Thymus (tissue), 11 donors: ENCODE measurements at regions not wholly inside any gene's neighbourhood (a gene's known extent, or its start where the extent isn't known, plus 50 kb on each side); places are given as distances from the start of the nearest gene placed in this dataset.

Source experiments
- DNase-seq, 9 donors: peaks; one replicate each; pipeline ENCODE4 v3.0.0-alpha.2; 2013; ENCODE audit warnings: low spot score in 9 of 9, low read depth in 6 of 9, missing footprints in 1 of 9
- H3K27ac ChIP-seq, 2 donors: one replicate each; pipeline ENCODE4 v1.5.1; 2013; ENCODE audit warnings: control low read depth in 1 of 2, low read depth in 1 of 2, low read length in 1 of 2, mild to moderate bottlenecking in 1 of 2, moderate library complexity in 1 of 2
- H3K27me3 ChIP-seq, 2 donors: one replicate each; pipeline ENCODE4 v1.5.1; 2013; ENCODE audit warnings: low read length in 1 of 2; ENCODE audit not compliant: control insufficient read depth in 2 of 2, insufficient read depth in 1 of 2
- H3K36me3 ChIP-seq, 2 donors: one replicate each; pipeline ENCODE4 v1.5.1; 2013; ENCODE audit warnings: low read length in 1 of 2, mild to moderate bottlenecking in 1 of 2, moderate library complexity in 1 of 2; ENCODE audit not compliant: control insufficient read depth in 2 of 2, insufficient read depth in 2 of 2
- H3K4me1 ChIP-seq, 2 donors: one replicate each; pipeline ENCODE4 v1.5.1; 2013; ENCODE audit warnings: low read length in 2 of 2; ENCODE audit not compliant: control insufficient read depth in 2 of 2, insufficient read depth in 2 of 2
- H3K4me3 ChIP-seq, 2 donors: one replicate each; pipeline ENCODE4 v1.5.1; 2013; ENCODE audit warnings: low read length in 2 of 2, control low read depth in 1 of 2, mild to moderate bottlenecking in 1 of 2
- H3K9me3 ChIP-seq, 2 donors: one replicate each; pipeline ENCODE4 v1.5.1; 2013; ENCODE audit warnings: low read length in 1 of 2, mild to moderate bottlenecking in 1 of 2; ENCODE audit not compliant: control insufficient read depth in 2 of 2, insufficient read depth in 1 of 2
- WGBS: extraction: QIAGEN DNeasy Blood & Tissue Kit; methylation state at CpG from one replicate; pipeline ENCODE4 v1.1.7; 2013; 5-methylcytosine and 5-hydroxymethylcytosine counted together
- donor health status: healthy.

DNA sequence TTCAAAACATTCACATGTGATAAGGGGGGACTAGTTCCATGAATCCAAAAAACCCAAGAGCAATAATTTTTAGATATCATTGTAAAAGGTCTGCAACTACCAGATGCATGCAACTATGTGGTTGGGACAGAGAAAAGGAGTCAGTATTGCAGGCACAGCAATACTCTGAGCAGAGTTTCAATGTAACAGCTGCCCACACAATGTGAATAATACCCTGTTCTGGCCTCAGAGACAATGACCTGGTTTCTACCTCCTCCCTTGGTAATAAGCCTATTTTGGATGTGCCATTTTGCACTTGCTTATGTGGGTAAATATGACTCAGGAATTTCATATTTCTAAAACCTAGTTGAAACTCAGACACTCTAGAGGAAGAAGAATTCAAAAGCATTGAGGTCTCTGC, 194.8 kb upstream of the RASGEF1B start:
- H3K4me3 ChIP-seq, result no peak overlapping the region
- H3K27me3 ChIP-seq, result no peaks in the 10 kb centered on the region
- H3K36me3 ChIP-seq, result no peaks in the 10 kb centered on the region
- no peaks in the 10 kb centered on the region for H3K9me3 ChIP-seq
- DNase-seq, result no peak
- no peaks in the 10 kb centered on the region for H3K4me1 ChIP-seq
- H3K27ac ChIP-seq, result no peak overlapping the region

DNA sequence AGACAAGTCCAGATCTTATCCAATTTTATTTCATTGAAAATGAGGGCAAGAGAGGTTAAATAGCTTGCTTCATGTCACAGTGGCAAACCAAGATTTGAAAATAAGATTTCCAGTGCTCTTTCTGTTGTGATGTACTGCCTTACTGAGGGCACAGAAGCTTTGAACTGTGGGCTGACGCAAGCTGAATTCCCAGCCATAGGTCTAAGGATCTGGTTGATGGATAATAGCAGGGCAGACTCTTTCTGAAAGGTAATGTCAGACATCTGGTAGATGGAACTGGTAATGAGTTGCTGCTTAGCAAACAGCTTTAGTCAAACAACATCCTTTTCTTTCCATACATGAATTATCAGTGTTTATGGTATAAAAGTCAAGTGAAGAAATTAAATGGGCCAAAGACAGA, 193.9 kb upstream of the RASGEF1B start:
- H3K36me3 ChIP-seq, result no peaks in the 10 kb centered on the region
- no peak overlapping the region for H3K4me3 ChIP-seq
- H3K27me3 ChIP-seq, result no peaks in the 10 kb centered on the region
- no peaks in the 10 kb centered on the region for H3K9me3 ChIP-seq
- 97% methylated on average over 1 of the region's 1 CpG for WGBS
- H3K27ac ChIP-seq, result no peak overlapping the region
- no peak for DNase-seq
- H3K4me1 ChIP-seq, result no peaks in the 10 kb centered on the region

DNA sequence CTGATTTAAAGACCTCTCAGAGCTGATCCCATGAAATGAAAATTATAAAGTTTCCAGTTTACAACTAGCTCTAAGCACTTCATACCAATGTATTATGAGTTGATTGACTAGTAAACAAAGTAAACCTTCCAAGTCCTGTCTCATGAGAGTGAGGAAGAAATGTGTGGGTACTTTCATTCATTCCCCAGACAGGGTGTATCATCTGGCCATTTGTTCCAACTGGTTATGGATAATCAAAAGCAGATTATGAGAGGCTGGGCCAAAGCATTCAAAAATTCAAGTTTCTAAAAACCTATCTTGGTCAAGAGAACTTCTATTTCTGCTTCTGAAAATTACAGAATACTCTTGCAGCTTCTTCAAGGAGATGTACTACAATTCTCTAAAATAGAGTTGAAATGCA, 193.3 kb upstream of the RASGEF1B start:
- no peaks in the 10 kb centered on the region for H3K4me1 ChIP-seq
- no peak overlapping the region for H3K27ac ChIP-seq
- no peak overlapping the region for H3K4me3 ChIP-seq
- no peaks in the 10 kb centered on the region for H3K36me3 ChIP-seq
- DNase-seq, result no peak
- H3K9me3 ChIP-seq, result no peaks in the 10 kb centered on the region
- no peaks in the 10 kb centered on the region for H3K27me3 ChIP-seq

DNA sequence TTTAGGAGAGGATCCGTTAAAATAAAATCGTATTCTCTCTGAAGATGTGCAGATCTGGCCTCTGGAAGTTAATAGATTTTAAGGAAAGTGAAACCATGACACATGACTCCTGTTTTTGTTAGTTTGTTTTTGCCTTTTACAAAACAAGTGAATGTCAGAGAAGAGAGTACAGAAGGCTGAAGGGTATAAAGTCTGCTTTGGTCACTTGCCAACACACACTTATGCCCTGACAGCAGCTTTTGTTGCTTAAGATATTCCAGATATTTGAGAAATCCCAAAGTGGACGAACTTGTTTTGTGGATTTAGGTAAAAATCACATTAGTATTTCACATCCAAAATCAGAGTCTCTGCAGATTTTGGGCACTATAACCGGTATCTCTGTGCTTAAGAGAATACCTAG, 192.4 kb upstream of the RASGEF1B start:
- Histone ChIP-seq H3K36me3 (no peaks in the 10 kb centered on the region), H3K27me3 (no peaks in the 10 kb centered on the region), H3K4me1 (no peaks in the 10 kb centered on the region), H3K27ac (no peak overlapping the region), H3K4me3 (no peak overlapping the region), H3K9me3 (no peaks in the 10 kb centered on the region)
- 91% methylated on average over 4 of the region's 4 CpGs for WGBS
- DNase-seq, result no peak

DNA sequence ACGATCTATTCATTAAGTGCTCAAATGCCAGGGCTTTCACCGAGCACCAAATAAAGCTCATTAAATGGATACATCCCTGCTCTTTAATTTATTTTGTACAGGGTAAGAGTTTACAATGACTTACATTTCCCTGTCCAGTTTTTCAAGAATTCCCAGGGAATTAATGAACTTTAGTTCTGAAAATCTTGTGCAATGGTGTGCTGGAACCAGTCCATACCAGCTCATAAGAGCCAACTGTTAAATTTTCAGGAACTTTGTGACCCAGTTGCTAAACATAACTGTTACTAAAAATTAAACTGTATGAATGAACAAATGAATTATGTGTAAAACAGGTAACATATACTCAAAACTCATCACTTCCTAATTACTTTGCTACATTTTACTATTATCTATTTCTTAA, 191.7 kb upstream of the RASGEF1B start:
- DNase-seq, result no peak
- H3K4me1 ChIP-seq, result no peaks in the 10 kb centered on the region
- no peaks in the 10 kb centered on the region for H3K27me3 ChIP-seq
- H3K9me3 ChIP-seq, result no peaks in the 10 kb centered on the region
- H3K36me3 ChIP-seq, result no peaks in the 10 kb centered on the region
- H3K27ac ChIP-seq, result no peak overlapping the region
- WGBS, result 91% methylated on average over 2 of the region's 2 CpGs
- no peak overlapping the region for H3K4me3 ChIP-seq

DNA sequence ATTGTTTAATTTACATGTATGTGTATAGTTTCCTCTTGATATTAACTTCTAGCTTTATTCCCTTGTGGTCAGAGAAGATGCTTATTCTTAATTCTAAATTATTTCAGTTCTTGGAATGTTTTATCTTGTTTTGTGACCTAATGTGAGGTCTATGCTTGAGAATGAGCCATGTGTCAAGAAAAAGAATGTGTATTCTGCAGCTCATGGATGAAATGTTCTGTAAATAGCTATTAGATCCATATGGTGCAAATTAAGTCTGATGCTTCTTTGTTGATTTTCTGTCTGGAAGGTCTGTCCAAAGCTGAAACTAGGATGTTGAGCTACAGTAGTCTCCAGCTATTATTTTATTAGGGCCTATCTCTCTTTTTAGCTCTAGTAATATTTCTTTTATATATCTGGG, 187.3 kb upstream of the RASGEF1B start:
- no peaks in the 10 kb centered on the region for H3K36me3 ChIP-seq
- no peak overlapping the region for H3K27ac ChIP-seq
- H3K9me3 ChIP-seq, result no peaks in the 10 kb centered on the region
- no peak overlapping the region for H3K4me3 ChIP-seq
- no peaks in the 10 kb centered on the region for H3K27me3 ChIP-seq
- H3K4me1 ChIP-seq, result no peaks in the 10 kb centered on the region
- DNase-seq, result no peak

DNA sequence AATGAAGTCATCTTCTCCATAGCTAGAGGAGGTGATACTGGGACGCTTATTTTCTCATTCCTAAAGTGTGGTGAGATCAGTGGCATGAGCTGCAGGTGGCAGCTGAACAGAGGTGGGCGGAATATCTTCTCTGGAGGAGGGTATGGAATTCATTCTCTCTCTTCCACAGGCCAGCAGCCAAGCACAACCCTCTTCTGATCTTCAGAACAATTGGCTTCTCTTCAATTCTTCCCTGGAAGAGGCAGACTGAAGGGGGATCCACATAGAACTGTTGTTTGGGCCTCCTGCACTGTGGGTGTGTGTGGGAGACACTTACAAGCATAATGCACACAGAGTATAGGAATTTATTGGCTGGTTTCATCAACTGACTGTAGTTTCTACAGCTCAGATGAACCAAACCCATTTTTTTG, 180.4 kb upstream of the RASGEF1B start:
- Histone ChIP-seq H3K4me1 (peaks cover 16 to 40% of the 10 kb centered on the region in 2 donors), H3K4me3 (no peak overlapping the region), H3K27ac (peak overlapping the region in 1 of 2 donors; percentile 7), H3K36me3 (no peaks in the 10 kb centered on the region), H3K9me3 (no peaks in the 10 kb centered on the region), H3K27me3 (no peaks in the 10 kb centered on the region)
- 86% methylated on average over 2 of the region's 2 CpGs for whole genome bisulfite sequencing
- DNase-seq, result no peak

DNA sequence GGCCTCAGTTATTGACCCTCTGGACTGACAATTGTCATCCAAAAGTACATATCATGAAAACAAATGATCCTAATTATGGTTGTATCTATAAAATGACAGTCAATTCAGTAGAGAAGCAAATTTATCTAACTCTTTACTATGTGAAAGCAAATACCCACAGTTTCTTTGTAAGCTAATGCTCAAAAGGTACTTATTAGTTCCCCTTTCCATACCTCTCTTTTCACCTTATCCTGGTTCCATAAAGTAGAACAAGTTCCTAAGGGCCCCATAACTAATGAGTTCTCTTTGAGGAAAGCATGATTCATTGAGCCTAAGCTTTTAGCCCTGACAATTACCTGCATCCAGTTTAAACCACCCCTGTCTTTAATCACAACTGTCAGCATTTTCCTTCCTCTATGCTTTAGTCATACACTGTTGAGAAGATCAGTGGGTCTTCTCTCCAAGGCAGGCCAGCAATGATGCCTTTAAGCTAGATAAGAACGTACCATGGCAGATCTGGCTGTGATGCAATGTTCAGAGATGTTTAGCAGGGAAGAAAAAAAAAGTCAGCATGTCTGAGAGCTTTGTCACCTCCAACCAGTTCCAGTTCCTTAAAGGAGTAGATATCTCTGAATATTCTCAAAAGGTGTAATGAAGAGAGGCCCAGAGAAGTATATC, 179.7 kb upstream of the RASGEF1B start:
- DNase-seq, result peak in 1 of 9 donors; percentile 51
- Histone ChIP-seq H3K9me3 (no peaks in the 10 kb centered on the region), H3K27ac (peak overlapping the region; percentile 37 to 77), H3K36me3 (no peaks in the 10 kb centered on the region), H3K27me3 (no peaks in the 10 kb centered on the region), H3K4me3 (no peak overlapping the region), H3K4me1 (peaks cover 16 to 41% of the 10 kb centered on the region in 2 donors)
- 35% methylated on average over 1 of the region's 1 CpG for WGBS

DNA sequence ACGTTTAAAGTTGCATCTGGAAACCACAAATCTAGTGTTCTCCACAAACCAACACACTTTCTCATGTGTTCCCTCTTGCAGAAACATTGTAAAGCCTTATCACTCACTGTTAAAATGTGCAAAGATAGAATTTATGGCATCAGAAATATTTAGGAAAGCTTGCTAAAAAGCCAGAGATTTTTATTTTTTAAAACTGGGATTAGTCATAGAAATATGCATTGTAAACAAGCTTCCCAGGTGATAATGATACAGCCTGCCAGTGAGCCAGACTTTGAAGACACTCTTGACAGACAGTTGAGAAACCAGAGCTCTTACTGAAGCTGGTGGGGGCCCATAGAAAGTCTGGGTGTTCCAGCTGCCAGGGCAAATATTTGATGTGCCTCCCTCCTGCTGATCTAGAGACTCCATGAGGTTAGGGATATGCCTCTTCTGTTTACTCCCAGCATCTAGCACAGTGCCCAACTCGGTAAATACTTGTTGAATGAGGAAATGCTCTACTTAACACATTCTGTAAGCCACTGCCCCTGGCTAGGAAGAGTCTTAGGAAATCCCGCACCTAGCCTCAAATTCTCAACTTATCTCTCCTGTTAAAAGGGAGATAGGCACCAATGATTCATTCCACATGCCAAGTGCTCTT, 179.0 kb upstream of the RASGEF1B start:
- H3K9me3 ChIP-seq, result no peaks in the 10 kb centered on the region
- peak in 2 of 9 donors; percentile 28 to 71 for DNase-seq
- WGBS, result 38% methylated on average over 3 of the region's 3 CpGs
- peak overlapping the region; percentile 47 to 77 for H3K27ac ChIP-seq
- no peaks in the 10 kb centered on the region for H3K27me3 ChIP-seq
- peaks cover 16 to 43% of the 10 kb centered on the region in 2 donors for H3K4me1 ChIP-seq
- H3K36me3 ChIP-seq, result no peaks in the 10 kb centered on the region
- H3K4me3 ChIP-seq, result no peak overlapping the region
